ENCODE measurements at regions not wholly inside any gene's neighbourhood (a gene's known extent, or its start where the extent isn't known, plus 50 kb on each side); places are given as distances from the start of the nearest gene placed in this dataset.
A peak's percentile ranks its signal among the peaks of the same experiment; 100 is the strongest.
"Not testable (repeated sequence)": the region's sequence is repeated elsewhere in the genome, so short reads cannot be mapped to it uniquely, and the experiment has no call there.

- TF ChIP-seq Cebpa-rat (IDR thresholded peaks at IDR 0.05): no peak
- H3K4me3 ChIP-seq: no peak overlapping the region
- H3K4me1 ChIP-seq: peaks cover 0 to 26% (median 24%) of the 10 kb centered on the region in 10 experiments; a peak in 15 of 20 replicates
- H3K9ac ChIP-seq: no peak overlapping the region
- peaks cover 0 to 11% (median 0%) of the 10 kb centered on the region in 11 experiments; a peak in 2 of 22 replicates for H3K27me3 ChIP-seq
- H3K4me2 ChIP-seq: peak overlapping the region in 5 of 11 experiments; percentile 75 to 80 (median 76); a peak in 7 of 22 replicates
- peaks cover 0 to 5% (median 0%) of the 10 kb centered on the region in 11 experiments; a peak in 1 of 22 replicates for H3K36me3 ChIP-seq
- H4K20me1 ChIP-seq: no peaks in the 10 kb centered on the region; a peak in 1 of 22 replicates
- H3K27ac ChIP-seq: no peak overlapping the region
- H3K9me3 ChIP-seq (replicated peaks in 1 of 11): peaks cover 10 to 18% (median 16%) of the 10 kb centered on the region in 11 experiments
These were observed 129.7 kb downstream of the IGLL1 start for GRCh38 chr22:23450434-23450795.

DNA sequence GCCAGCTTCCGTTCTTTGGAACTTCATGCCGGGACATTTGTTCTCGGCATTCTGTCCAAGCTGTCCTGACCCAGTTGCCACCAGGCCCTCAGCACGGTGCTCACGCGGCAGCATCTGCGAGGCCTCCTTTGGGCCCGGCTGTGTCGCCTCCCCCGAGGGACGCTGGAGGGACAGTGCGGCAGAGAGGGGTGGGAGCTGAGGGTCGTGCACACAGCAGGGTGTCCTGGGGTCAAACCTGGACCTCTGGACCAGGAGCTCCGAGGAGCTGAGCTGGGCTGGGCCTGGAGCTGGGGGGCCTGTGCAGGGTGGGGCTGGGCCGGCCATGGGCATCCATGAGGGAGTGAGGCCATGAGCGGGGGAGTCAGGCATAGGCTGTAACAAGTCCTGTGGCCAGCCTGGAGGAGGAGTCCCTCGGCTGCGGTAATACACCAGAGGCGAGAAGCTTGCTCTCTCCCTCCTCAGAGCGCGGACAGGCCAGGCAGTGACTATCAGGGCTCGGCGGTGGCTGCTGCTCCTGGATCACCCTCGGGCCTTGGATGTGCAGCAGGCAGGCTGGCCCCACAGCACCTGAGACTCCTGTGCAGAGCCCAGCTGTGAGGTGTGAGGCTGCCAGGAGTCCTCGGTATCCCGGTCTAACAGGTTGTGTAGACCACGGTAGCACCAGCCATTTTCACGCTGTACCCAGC lies 130.2 kb downstream of the IGLL1 start:
- not testable (repeated sequence) for H3K9ac ChIP-seq, H3K27ac ChIP-seq, H4K20me1 ChIP-seq, H3K4me3 ChIP-seq, H3K36me3 ChIP-seq
- Histone ChIP-seq H3K9me3 (replicated peaks in 1 of 11) (peaks cover 11 to 24% (median 17%) of the 10 kb centered on the region in 11 experiments), H3K27me3 (peaks cover 0 to 11% (median 0%) of the 10 kb centered on the region in 11 experiments; a peak in 2 of 22 replicates), H3K4me1 (peaks cover 0 to 26% (median 24%) of the 10 kb centered on the region in 10 experiments; a peak in 15 of 20 replicates), H3K4me2 (0 out of 22 replicates have a peak overlapping the region, but pooled peaks of 1 of the 11 experiments have one; percentile 75)

GRCh38 chr22:23448499-23449288 lies 131.4 kb downstream of the IGLL1 start:
- not testable (repeated sequence) for H3K9ac ChIP-seq, H3K27ac ChIP-seq, H3K4me3 ChIP-seq, H3K4me2 ChIP-seq, H3K36me3 ChIP-seq, H4K20me1 ChIP-seq
- Histone ChIP-seq H3K4me1 (peaks cover 0 to 26% (median 24%) of the 10 kb centered on the region in 10 experiments; a peak in 15 of 20 replicates), H3K9me3 (replicated peaks in 1 of 11) (peaks cover 16 to 36% (median 29%) of the 10 kb centered on the region in 11 experiments), H3K27me3 (peaks cover 0 to 11% (median 0%) of the 10 kb centered on the region in 11 experiments; a peak in 2 of 22 replicates)

- Histone ChIP-seq H3K36me3 (peaks cover 0 to 5% (median 0%) of the 10 kb centered on the region in 11 experiments; a peak in 1 of 22 replicates), H3K4me3 (no peak overlapping the region), H3K27ac (no peak overlapping the region), H3K27me3 (peaks cover 0 to 8% (median 0%) of the 10 kb centered on the region in 11 experiments; a peak in 2 of 22 replicates), H3K9ac (no peak overlapping the region), H3K9me3 (replicated peaks in 1 of 11) (peaks cover 22 to 53% (median 42%) of the 10 kb centered on the region in 11 experiments), H3K4me1 (peaks cover 0 to 16% (median 14%) of the 10 kb centered on the region in 10 experiments; a peak in 15 of 20 replicates), H3K4me2 (no peak overlapping the region), H4K20me1 (no peaks in the 10 kb centered on the region; a peak in 1 of 22 replicates)
- TF ChIP-seq Cebpa-rat (IDR thresholded peaks at IDR 0.05): no peak
These were observed 133.2 kb downstream of the IGLL1 start for GRCh38 chr22:23446796-23447350.

GRCh38 chr22:23446194-23446593 lies 133.9 kb downstream of the IGLL1 start:
- H3K9me3 ChIP-seq (replicated peaks in 1 of 11): peaks cover 27 to 57% (median 45%) of the 10 kb centered on the region in 11 experiments
- not testable (repeated sequence) for H4K20me1 ChIP-seq, H3K4me3 ChIP-seq, H3K4me1 ChIP-seq, H3K36me3 ChIP-seq, H3K27ac ChIP-seq, H3K4me2 ChIP-seq, H3K27me3 ChIP-seq, H3K9ac ChIP-seq

DNA sequence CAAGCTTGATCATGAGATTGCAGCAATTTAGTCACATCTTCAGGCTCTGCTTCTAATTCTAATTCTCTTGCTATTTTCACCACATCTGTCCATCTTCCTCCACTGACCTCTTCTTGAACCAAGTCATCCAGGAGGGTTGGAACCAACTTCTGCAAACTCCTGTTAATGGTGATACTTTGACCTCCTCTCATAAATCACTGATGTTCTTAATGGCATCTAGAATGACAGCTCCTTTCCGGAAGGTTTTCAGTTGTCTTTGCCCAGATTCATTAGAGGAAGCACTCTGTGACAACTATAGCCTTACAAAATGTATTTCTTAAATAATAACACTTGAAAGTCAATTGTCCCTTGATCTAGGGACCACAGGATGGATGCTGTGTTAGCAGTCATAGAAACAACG lies 136.2 kb downstream of the IGLL1 start:
- H4K20me1 ChIP-seq, H3K4me1 ChIP-seq, H3K27ac ChIP-seq, H3K27me3 ChIP-seq, H3K9ac ChIP-seq, H3K36me3 ChIP-seq, H3K4me3 ChIP-seq, H3K4me2 ChIP-seq: not testable (repeated sequence)
- H3K9me3 ChIP-seq (replicated peaks in 1 of 11): peaks cover 36 to 68% (median 48%) of the 10 kb centered on the region in 11 experiments

GRCh38 chr22:23439581-23439980 lies 140.5 kb downstream of the IGLL1 start:
- not testable (repeated sequence) for H3K9ac ChIP-seq, H3K27ac ChIP-seq, H3K36me3 ChIP-seq, H3K4me2 ChIP-seq, H3K4me3 ChIP-seq, H3K27me3 ChIP-seq, H4K20me1 ChIP-seq, H3K4me1 ChIP-seq
- H3K9me3 ChIP-seq (replicated peaks in 1 of 11): peaks cover 20 to 46% (median 28%) of the 10 kb centered on the region in 11 experiments

GRCh38 chr22:23438216-23438615 lies 141.9 kb downstream of the IGLL1 start:
- Histone ChIP-seq H3K27ac (no peak overlapping the region), H3K4me2 (no peak overlapping the region), H3K36me3 (no peaks in the 10 kb centered on the region), H4K20me1 (no peaks in the 10 kb centered on the region), H3K27me3 (no peaks in the 10 kb centered on the region), H3K4me1 (peaks cover 0 to 18% (median 14%) of the 10 kb centered on the region in 10 experiments; a peak in 15 of 20 replicates), H3K9ac (no peak overlapping the region), H3K9me3 (replicated peaks in 1 of 11) (peaks cover 10 to 33% (median 17%) of the 10 kb centered on the region in 11 experiments; a peak in 19 of 22 replicates), H3K4me3 (no peak overlapping the region)
- TF ChIP-seq Cebpa-rat (IDR thresholded peaks at IDR 0.05): no peak

DNA sequence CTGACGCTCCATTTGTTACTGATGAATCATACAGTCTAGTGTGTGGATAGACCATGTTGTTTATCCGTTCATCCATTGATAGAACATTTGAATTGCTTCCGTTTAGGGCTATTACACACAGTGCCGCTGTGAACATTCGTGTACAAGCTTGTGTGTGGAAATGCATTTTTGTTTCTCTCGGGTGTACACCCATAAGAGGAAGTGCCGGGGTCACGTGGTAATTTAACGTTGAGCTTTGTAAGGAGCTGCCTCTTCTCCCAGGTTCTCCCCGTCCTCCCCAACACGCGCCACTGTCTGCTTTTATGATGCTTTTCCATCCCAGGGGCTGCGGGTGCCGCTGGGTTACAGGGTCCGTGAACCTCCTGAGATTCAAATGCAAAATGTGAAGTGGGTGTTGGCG lies 142.3 kb downstream of the IGLL1 start:
- H3K9ac ChIP-seq: no peak overlapping the region
- H3K4me2 ChIP-seq: no peak overlapping the region
- no peak for TF ChIP-seq Cebpa-rat (IDR thresholded peaks at IDR 0.05)
- H4K20me1 ChIP-seq: no peaks in the 10 kb centered on the region
- no peaks in the 10 kb centered on the region for H3K36me3 ChIP-seq
- H3K27ac ChIP-seq: no peak overlapping the region
- H3K4me1 ChIP-seq: peaks cover 3 to 22% (median 18%) of the 10 kb centered on the region in 10 experiments; a peak in 18 of 20 replicates
- H3K9me3 ChIP-seq (replicated peaks in 1 of 11): peaks cover 6 to 29% (median 14%) of the 10 kb centered on the region in 11 experiments; a peak in 18 of 22 replicates
- no peak overlapping the region for H3K4me3 ChIP-seq
- H3K27me3 ChIP-seq: no peaks in the 10 kb centered on the region

DNA sequence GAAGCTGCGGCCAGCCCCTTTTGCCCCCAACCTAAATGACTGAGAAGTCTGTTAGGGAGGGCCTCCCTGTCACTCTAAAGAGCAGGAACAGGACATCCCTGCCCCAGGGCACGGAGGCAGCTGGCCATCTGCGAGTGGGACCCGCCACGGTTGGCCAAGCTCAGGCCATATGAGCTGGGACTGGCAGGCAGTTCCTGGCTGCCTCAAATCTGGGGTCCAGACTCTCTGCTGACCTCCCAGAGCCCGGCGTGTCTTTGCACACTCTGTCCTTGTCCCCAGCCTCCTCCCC lies 143.0 kb downstream of the IGLL1 start:
- not testable (repeated sequence) for H3K27me3 ChIP-seq, H4K20me1 ChIP-seq, H3K4me2 ChIP-seq, H3K27ac ChIP-seq, H3K36me3 ChIP-seq, H3K9ac ChIP-seq, H3K4me3 ChIP-seq
- Histone ChIP-seq H3K9me3 (replicated peaks in 1 of 11) (peaks cover under 1 to 23% (median 10%) of the 10 kb centered on the region in 11 experiments; a peak in 17 of 22 replicates), H3K4me1 (peaks cover 6 to 28% (median 24%) of the 10 kb centered on the region in 10 experiments; a peak in 18 of 20 replicates)

GRCh38 chr22:23436354-23437106 lies 143.6 kb downstream of the IGLL1 start:
- not testable (repeated sequence) for H3K27me3 ChIP-seq, H3K27ac ChIP-seq, H3K36me3 ChIP-seq, H3K4me2 ChIP-seq, H3K4me3 ChIP-seq, H4K20me1 ChIP-seq, H3K9ac ChIP-seq
- Histone ChIP-seq H3K9me3 (replicated peaks in 1 of 11) (peaks cover 0 to 19% (median 6%) of the 10 kb centered on the region in 11 experiments; a peak in 15 of 22 replicates), H3K4me1 (peaks cover 6 to 34% (median 27%) of the 10 kb centered on the region in 10 experiments; a peak in 18 of 20 replicates)

DNA sequence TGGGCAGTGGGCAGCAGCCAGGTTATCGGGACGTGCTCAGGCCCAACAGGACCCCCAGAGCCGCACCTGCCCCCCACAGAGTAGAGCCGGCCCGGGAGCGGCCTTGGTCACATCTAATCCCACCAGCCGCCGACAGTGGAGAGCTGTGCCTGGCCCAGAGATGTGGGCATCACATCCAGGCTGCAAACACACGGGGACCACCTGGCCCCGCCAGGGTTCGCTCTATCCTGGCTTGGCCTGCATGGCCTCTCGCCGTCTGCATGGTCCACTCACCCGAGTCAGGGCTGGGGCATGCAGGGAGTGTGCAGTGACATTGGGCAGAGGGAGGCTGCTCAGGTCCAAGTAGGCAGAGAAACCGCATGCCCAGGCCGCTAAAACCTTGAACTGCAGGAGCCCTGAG lies 144.9 kb downstream of the IGLL1 start:
- H4K20me1 ChIP-seq, H3K36me3 ChIP-seq, H3K27me3 ChIP-seq, H3K27ac ChIP-seq, H3K9ac ChIP-seq, H3K4me3 ChIP-seq, H3K4me2 ChIP-seq: not testable (repeated sequence)
- H3K9me3 ChIP-seq (replicated peaks in 1 of 11): peaks cover 3 to 22% (median 8%) of the 10 kb centered on the region in 11 experiments; a peak in 21 of 22 replicates
- peaks cover 6 to 44% (median 32%) of the 10 kb centered on the region in 10 experiments; a peak in 18 of 20 replicates for H3K4me1 ChIP-seq
